Calu3 (cell line): ENCODE measurements at regions not wholly inside any gene's neighbourhood (a gene's known extent, or its start where the extent isn't known, plus 50 kb on each side); places are given as distances from the start of the nearest gene placed in this dataset.

Source experiments
- BruUV-seq: library from RNA; stranded (reverse); fragments of 400-500 nt; replicated peaks from 2 replicates; lab custom pipeline; 2021; lab: Mats Ljungman, UMichigan
- CTCF ChIA-PET: fragments of 300-600 bp; sonication (Branson Sonifier 250); formaldehyde crosslinking; loops from one replicate; lab custom pipeline; 2022; ENCODE audit warnings: antibody characterized with exemption; lab: Charles Lee
- DNase-seq: peaks from one replicate; pipeline ENCODE4 v3.0.0; 2022
- H3K27ac Mint-ChIP-seq: one replicate; pipeline ENCODE4 v1.8.0; 2022; ENCODE audit warnings: mixed read lengths; ENCODE audit not compliant: unreplicated experiment
- H3K27me3 Mint-ChIP-seq: one replicate; pipeline ENCODE4 v1.8.0; 2022; ENCODE audit warnings: mixed read lengths; ENCODE audit not compliant: unreplicated experiment
- H3K36me3 Mint-ChIP-seq: one replicate; pipeline ENCODE4 v1.8.0; 2022; ENCODE audit warnings: mild to moderate bottlenecking, moderate library complexity, mixed read lengths; ENCODE audit not compliant: insufficient read depth, unreplicated experiment
- H3K4me1 Mint-ChIP-seq: one replicate; pipeline ENCODE4 v1.8.0; 2022; ENCODE audit warnings: mild to moderate bottlenecking, low read depth, mixed read lengths; ENCODE audit not compliant: unreplicated experiment
- H3K4me3 Mint-ChIP-seq: one replicate; pipeline ENCODE4 v1.8.0; 2022; ENCODE audit warnings: mild to moderate bottlenecking, low read depth, moderate library complexity, mixed read lengths; ENCODE audit not compliant: unreplicated experiment
- H3K9me3 Mint-ChIP-seq: one replicate; pipeline ENCODE4 v1.8.0; 2022; ENCODE audit warnings: low read depth, mixed read lengths; ENCODE audit not compliant: unreplicated experiment
- intact Hi-C: fragments of 100-400 bp; cut with micrococcal nuclease; formaldehyde crosslinking; loops from one replicate; pipeline ENCODE4 v1.10.0; 2022; ENCODE audit not compliant: unreplicated experiment
- TF ChIP-seq, protein P1 (sequence below): fragments of 200-600 bp; IDR thresholded peaks from one replicate; pipeline ENCODE4 v1.8.0; 2022; ENCODE audit warnings: antibody characterized with exemption; ENCODE audit not compliant: unreplicated experiment

- intact Hi-C loops = no loop called here
- H3K36me3 Mint-ChIP-seq = no peaks in the 10 kb centered on the region
- no peaks in the 10 kb centered on the region for H3K4me1 Mint-ChIP-seq
- DNase-seq = no peak
- TF ChIP-seq, protein P1, sequence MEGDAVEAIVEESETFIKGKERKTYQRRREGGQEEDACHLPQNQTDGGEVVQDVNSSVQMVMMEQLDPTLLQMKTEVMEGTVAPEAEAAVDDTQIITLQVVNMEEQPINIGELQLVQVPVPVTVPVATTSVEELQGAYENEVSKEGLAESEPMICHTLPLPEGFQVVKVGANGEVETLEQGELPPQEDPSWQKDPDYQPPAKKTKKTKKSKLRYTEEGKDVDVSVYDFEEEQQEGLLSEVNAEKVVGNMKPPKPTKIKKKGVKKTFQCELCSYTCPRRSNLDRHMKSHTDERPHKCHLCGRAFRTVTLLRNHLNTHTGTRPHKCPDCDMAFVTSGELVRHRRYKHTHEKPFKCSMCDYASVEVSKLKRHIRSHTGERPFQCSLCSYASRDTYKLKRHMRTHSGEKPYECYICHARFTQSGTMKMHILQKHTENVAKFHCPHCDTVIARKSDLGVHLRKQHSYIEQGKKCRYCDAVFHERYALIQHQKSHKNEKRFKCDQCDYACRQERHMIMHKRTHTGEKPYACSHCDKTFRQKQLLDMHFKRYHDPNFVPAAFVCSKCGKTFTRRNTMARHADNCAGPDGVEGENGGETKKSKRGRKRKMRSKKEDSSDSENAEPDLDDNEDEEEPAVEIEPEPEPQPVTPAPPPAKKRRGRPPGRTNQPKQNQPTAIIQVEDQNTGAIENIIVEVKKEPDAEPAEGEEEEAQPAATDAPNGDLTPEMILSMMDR = no peak
- BruUV-seq = no TSS peak
- H3K4me3 Mint-ChIP-seq = no peak overlapping the region
- H3K9me3 Mint-ChIP-seq = peaks cover 2% of the 10 kb centered on the region
- H3K27ac Mint-ChIP-seq = no peak overlapping the region
- H3K27me3 Mint-ChIP-seq = no peaks in the 10 kb centered on the region
- CTCF ChIA-PET = no interaction called here
Measured at GRCh38 chr2:8214036-8214615, 467.7 kb upstream of the ID2 start.

DNA sequence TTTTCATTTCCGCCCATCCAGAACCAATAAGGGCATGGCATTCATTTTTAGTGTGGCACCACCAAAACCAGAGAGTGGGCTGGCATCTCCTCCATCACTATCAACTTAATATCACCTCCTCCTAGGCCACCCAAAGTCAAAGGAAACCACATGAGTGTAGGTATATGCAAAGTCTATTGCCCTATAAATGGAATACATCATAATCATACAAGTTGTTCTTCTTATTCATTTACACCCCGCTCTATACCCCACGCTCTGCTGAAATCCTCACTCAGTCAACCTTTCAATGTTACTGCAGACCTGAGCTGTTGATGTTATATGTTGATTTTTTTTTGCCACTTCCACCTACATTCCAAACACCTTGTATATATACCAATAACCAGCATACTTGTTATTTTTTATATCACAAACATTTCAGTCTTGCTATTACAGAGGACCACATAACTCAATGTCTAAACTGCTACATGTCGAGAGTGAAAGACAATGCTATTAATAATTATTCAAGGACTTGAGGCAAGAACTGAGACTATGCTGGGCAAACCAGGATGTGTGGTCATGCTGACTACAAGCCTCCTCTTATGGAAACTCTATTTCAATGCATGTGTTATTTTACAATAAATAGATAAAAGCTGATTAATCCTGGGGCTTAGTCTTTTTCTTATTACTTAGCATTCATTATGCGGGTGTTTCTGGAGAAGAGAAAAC, 466.5 kb upstream of the ID2 start:
- H3K4me3 Mint-ChIP-seq = no peak overlapping the region
- BruUV-seq = no TSS peak
- intact Hi-C loops = no loop called here
- no peaks in the 10 kb centered on the region for H3K4me1 Mint-ChIP-seq
- CTCF ChIA-PET = no interaction called here
- H3K9me3 Mint-ChIP-seq = no peaks in the 10 kb centered on the region
- TF ChIP-seq, protein P1 = no peak
- H3K27ac Mint-ChIP-seq = no peak overlapping the region
- DNase-seq = no peak
- H3K27me3 Mint-ChIP-seq = no peaks in the 10 kb centered on the region
- H3K36me3 Mint-ChIP-seq = no peaks in the 10 kb centered on the region

DNA sequence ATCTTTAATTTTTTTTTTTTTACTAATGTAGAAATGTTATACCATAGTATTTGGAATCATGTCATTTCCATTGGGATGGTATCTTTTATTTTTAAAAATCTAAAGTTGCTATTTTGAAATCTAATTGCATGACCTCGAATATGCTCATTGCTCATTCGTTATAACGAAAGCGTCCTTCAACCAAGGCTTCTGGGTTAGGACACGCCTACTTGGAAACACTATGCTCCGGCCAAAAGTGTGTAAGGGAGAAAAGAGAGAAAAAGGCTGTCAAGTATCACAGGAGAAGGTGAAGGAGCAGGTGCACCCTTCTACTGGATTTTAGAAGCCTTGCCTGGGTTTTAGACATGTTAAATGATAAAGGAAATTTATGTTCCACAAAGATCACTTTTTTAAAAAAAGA, 465.9 kb upstream of the ID2 start:
- no peaks in the 10 kb centered on the region for H3K9me3 Mint-ChIP-seq
- CTCF ChIA-PET = no interaction called here
- no peak overlapping the region for H3K4me3 Mint-ChIP-seq
- TF ChIP-seq, protein P1 = no peak
- H3K27ac Mint-ChIP-seq = no peak overlapping the region
- DNase-seq = no peak
- no peaks in the 10 kb centered on the region for H3K27me3 Mint-ChIP-seq
- BruUV-seq = no TSS peak
- no peaks in the 10 kb centered on the region for H3K36me3 Mint-ChIP-seq
- intact Hi-C loops = no loop called here
- H3K4me1 Mint-ChIP-seq = no peaks in the 10 kb centered on the region

DNA sequence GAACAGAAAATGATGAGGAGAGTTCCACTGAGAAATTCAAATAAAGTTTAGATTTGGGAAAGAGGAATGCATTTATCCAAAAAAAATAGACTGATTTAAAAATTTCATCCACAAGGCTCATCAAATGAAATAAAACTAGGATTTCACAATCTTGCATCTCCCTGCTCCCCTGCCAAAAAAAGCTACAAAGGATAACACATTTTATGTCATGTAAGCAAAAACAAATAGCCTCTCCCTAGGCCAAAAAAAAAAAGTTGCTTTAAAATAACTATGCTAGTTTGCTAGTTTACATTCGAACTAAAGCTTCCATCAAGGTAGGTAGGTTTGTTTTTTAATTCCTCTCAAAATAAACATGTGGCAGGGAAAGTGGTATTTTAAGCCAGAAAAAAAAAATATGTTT, 465.5 kb upstream of the ID2 start:
- no peak for DNase-seq
- intact Hi-C loops = no loop called here
- CTCF ChIA-PET = no interaction called here
- no peak overlapping the region for H3K4me3 Mint-ChIP-seq
- H3K27me3 Mint-ChIP-seq = no peaks in the 10 kb centered on the region
- H3K36me3 Mint-ChIP-seq = no peaks in the 10 kb centered on the region
- no peaks in the 10 kb centered on the region for H3K4me1 Mint-ChIP-seq
- no peak overlapping the region for H3K27ac Mint-ChIP-seq
- TF ChIP-seq, protein P1 = no peak
- no TSS peak for BruUV-seq
- no peaks in the 10 kb centered on the region for H3K9me3 Mint-ChIP-seq
